Breast epithelium (tissue), 3 donors: ENCODE measurements at regions not wholly inside any gene's neighbourhood (a gene's known extent, or its start where the extent isn't known, plus 50 kb on each side); places are given as distances from the start of the nearest gene placed in this dataset.

Experiments
- CTCF ChIP-seq, 3 donors: fragments of 450-650 bp; IDR thresholded peaks; one replicate each; pipeline ENCODE4 v1.5.1; 2016 to 2017; ENCODE audit warnings: antibody characterized with exemption in 3 of 3, mild to moderate bottlenecking in 3 of 3, moderate library complexity in 3 of 3
- POLR2AphosphoS5 ChIP-seq, 3 donors: sonication (generic); formaldehyde crosslinking; IDR thresholded peaks; one replicate each; pipeline ENCODE4 v1.6.1; 2017; ENCODE audit warnings: antibody characterized with exemption in 3 of 3

- TF ChIP-seq CTCF (IDR thresholded peaks at IDR 0.05), result no peak
- TF ChIP-seq POLR2AphosphoS5 (IDR thresholded peaks at IDR 0.05), result no peak
Observed at GRCh38 chr15:100801256-100801900, 78.3 kb upstream of the ALDH1A3 start.
